ENCODE measurements at regions not wholly inside any gene's neighbourhood (a gene's known extent, or its start where the extent isn't known, plus 50 kb on each side); places are given as distances from the start of the nearest gene placed in this dataset.

DNA sequence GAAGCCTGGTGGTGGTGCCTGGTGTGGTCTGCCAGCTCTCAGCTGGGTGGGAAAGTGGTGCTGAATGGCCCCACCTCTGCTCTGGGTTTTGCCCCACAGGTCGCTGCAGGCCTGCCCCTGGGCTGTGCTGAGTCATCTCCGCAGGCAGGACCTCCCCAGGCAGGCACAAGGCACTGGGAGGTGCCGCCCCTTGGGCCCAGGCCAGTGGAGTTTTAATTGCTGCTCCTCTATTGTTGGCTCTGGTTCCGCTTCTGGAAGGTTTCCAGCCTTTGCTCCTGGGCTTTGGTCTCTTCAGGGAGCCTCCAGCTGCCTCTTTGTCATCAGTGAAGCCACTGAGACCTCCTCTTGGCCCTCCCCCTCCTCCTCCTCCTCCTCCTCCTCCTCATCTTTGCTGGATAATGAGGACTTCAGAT lies 180.3 kb upstream of the GRB10 start:
- TF ChIP-seq, protein P1, sequence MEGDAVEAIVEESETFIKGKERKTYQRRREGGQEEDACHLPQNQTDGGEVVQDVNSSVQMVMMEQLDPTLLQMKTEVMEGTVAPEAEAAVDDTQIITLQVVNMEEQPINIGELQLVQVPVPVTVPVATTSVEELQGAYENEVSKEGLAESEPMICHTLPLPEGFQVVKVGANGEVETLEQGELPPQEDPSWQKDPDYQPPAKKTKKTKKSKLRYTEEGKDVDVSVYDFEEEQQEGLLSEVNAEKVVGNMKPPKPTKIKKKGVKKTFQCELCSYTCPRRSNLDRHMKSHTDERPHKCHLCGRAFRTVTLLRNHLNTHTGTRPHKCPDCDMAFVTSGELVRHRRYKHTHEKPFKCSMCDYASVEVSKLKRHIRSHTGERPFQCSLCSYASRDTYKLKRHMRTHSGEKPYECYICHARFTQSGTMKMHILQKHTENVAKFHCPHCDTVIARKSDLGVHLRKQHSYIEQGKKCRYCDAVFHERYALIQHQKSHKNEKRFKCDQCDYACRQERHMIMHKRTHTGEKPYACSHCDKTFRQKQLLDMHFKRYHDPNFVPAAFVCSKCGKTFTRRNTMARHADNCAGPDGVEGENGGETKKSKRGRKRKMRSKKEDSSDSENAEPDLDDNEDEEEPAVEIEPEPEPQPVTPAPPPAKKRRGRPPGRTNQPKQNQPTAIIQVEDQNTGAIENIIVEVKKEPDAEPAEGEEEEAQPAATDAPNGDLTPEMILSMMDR (IDR thresholded peaks at IDR 0.05): no peak
- Histone ChIP-seq H3K9me3 (peaks cover 0 to 13% (median 0%) of the 10 kb centered on the region in 11 donors), H3K27ac (no peak overlapping the region), H3K4me3 (no peak overlapping the region), H3K27me3 (no peaks in the 10 kb centered on the region), H3K4me1 (peaks cover 6 to 20% (median 13%) of the 10 kb centered on the region in 9 donors), H3K36me3 (no peaks in the 10 kb centered on the region)
- 22 to 25% methylated on average over 4 of the region's 4 CpGs for WGBS, 2 donors
- peak; percentile 93 to 98 (median 96) for ATAC-seq
- DNase-seq: peak; percentile 80 to 84
- intact Hi-C loops (cut with DNase I): loop anchor here in 2 of 10 donors (5.0 to 10.0 kb wide), 2 partner anchors 159 to 162 kb away; no protein-coding TSS in a partner anchor

DNA sequence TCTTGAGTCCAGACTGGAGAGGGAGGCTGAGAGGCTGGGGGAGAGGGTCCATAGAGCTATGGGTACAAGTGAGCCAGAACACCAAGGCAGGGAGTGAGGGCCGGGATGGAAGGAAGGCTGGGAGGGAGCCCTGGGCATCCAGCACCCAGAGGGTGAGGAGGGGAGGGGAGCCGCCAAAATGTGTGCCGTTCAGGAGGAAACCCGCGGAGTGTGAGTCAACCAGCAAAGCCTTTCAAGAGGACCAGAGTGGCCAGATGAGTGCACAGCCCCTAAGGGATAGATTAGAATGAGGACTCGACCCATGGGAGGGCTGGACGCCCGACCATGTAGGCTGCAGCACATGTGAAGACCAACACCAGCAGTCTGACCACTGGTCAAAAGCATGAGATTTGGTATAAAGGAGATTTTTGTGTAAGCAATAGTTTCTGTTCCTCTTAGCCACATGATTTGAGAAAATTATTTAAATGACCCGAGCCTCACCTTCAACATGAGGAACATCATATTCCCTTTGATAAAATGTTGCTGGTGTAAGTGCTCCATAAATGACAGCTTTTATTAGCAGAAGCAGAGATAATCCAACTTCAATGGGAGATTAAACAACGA lies 179.7 kb upstream of the GRB10 start:
- no peak overlapping the region for H3K27ac ChIP-seq
- TF ChIP-seq, protein P1 (IDR thresholded peaks at IDR 0.05): no peak
- DNase-seq (no peak), ATAC-seq (peak in 1 of 8 donors; percentile 10)
- H3K9me3 ChIP-seq: peaks cover 0 to 7% (median 0%) of the 10 kb centered on the region in 11 donors
- H3K4me1 ChIP-seq: peaks cover 6 to 20% (median 13%) of the 10 kb centered on the region in 9 donors
- intact Hi-C loops (cut with DNase I): loop anchor here in 2 of 10 donors (5.0 to 10.0 kb wide), 2 partner anchors 160 to 162 kb away; no protein-coding TSS in a partner anchor
- no peaks in the 10 kb centered on the region for H3K36me3 ChIP-seq
- no peaks in the 10 kb centered on the region for H3K27me3 ChIP-seq
- H3K4me3 ChIP-seq: no peak overlapping the region
- 79 to 83% methylated on average over 10 of the region's 10 CpGs for WGBS, 2 donors

GRCh38 chr7:50960621-50961310 lies 178.1 kb upstream of the GRB10 start:
- no peaks in the 10 kb centered on the region for H3K27me3 ChIP-seq
- TF ChIP-seq, protein P1 (IDR thresholded peaks at IDR 0.05): no peak
- H3K4me3 ChIP-seq: no peak overlapping the region
- H3K4me1 ChIP-seq: peaks cover 6 to 22% (median 13%) of the 10 kb centered on the region in 9 donors
- peaks cover 0 to 3% (median 0%) of the 10 kb centered on the region in 11 donors for H3K9me3 ChIP-seq
- DNase-seq: no peak
- intact Hi-C loops (cut with DNase I): loop anchor here in 2 of 10 donors (5.0 to 10.0 kb wide), 2 partner anchors 162 to 164 kb away; no protein-coding TSS in a partner anchor
- no peaks in the 10 kb centered on the region for H3K36me3 ChIP-seq
- no peak overlapping the region for H3K27ac ChIP-seq
- WGBS, 2 donors: 87 to 88% methylated on average over 14 of the region's 14 CpGs
- ATAC-seq: no peak

DNA sequence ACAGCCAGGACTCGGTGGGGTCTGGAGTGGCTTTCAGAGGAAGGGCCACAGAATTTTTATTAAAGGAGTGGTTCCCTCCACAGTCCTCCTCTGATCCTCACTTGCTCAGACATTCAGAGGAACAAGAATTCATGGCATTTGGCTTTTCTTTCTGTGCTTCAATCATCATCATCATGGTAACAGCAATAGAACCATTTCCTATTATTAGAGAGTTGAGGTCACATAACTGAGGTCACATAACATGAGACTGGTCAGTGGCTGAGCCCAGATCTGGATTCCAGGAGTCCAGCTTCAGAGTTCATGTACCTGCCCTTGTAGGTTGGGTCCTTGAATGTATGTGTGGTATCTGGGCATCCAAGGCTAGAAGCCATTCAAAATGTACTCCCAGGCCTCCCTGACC lies 177.3 kb upstream of the GRB10 start:
- Histone ChIP-seq H3K36me3 (no peaks in the 10 kb centered on the region), H3K4me1 (peaks cover 6 to 23% (median 15%) of the 10 kb centered on the region in 9 donors), H3K4me3 (no peak overlapping the region), H3K27ac (no peak overlapping the region), H3K27me3 (no peaks in the 10 kb centered on the region), H3K9me3 (no peaks in the 10 kb centered on the region)
- TF ChIP-seq, protein P1 (IDR thresholded peaks at IDR 0.05): no peak
- DNase-seq: no peak
- 91 to 96% methylated on average over 1 of the region's 1 CpG for WGBS, 2 donors
- no peak for ATAC-seq
- intact Hi-C loops (cut with DNase I): loop anchor here in 4 of 10 donors (5.0 to 10.0 kb wide), 4 partner anchors 105 to 165 kb away; no protein-coding TSS in a partner anchor

All from heart right ventricle (tissue), 16 donors.